Tibial artery (tissue), 4 donors: ENCODE measurements at regions not wholly inside any gene's neighbourhood (a gene's known extent, or its start where the extent isn't known, plus 50 kb on each side); places are given as distances from the start of the nearest gene placed in this dataset.
"Not testable (repeated sequence)": the region's sequence is repeated elsewhere in the genome, so short reads cannot be mapped to it uniquely, and the experiment has no call there.

Experiments
- DNase-seq, 2 donors: peaks; one replicate each; pipeline ENCODE4 v3.0.0-alpha.2; 2019
- H3K27ac ChIP-seq, 2 donors: fragments of 200-600 bp; sonication (generic) in 1 of 2; 1 replicate in 1 of 2; 2 replicates in 1 of 2; pipeline ENCODE4 v1.5.1; 2018 to 2019; ENCODE audit warnings: mild to moderate bottlenecking in 1 of 2
- H3K27me3 ChIP-seq, 2 donors: fragments of 200-600 bp; sonication (generic) in 1 of 2; one replicate each; pipeline versions ENCODE4 v1.5.1 to v1.6.0; 2016 to 2019
- H3K36me3 ChIP-seq, 3 donors: fragments of 200-600 bp; sonication (generic) in 2 of 3; one replicate each; pipeline ENCODE4 v1.5.1; 2016 to 2019; ENCODE audit warnings: mild to moderate bottlenecking in 2 of 3
- H3K4me1 ChIP-seq, 4 donors: fragments of 200-600 bp; sonication (generic) in 2 of 4; 1 replicate in 3 of 4; 2 replicates in 1 of 4; pipeline ENCODE4 v1.5.1; 2016 to 2019
- H3K4me3 ChIP-seq, 2 donors: fragments of 200-600 bp; sonication (generic) in 1 of 2; 1 replicate in 1 of 2; 2 replicates in 1 of 2; pipeline ENCODE4 v1.5.1; 2018 to 2019; ENCODE audit warnings: mild to moderate bottlenecking in 2 of 2
- H3K9me3 ChIP-seq, 3 donors: fragments of 200-600 bp; sonication (generic) in 1 of 3; one replicate each; pipeline ENCODE4 v1.5.1; 2016 to 2019
- CTCF ChIP-seq, 2 experiments: fragments of 200-600 bp in 1 of 2; fragments of 450-650 bp in 1 of 2; IDR thresholded peaks; one replicate each; pipeline ENCODE4 v1.5.1; 2017 to 2019; ENCODE audit warnings: antibody characterized with exemption in 2 of 2, mild to moderate bottlenecking in 1 of 2, moderate library complexity in 1 of 2
- intact Hi-C: fragments of 100-400 bp; cut with DNase I; formaldehyde crosslinking; loops from one replicate; pipeline ENCODE4 v1.15.0; 2023; ENCODE audit warnings: low total_unique reads

DNA sequence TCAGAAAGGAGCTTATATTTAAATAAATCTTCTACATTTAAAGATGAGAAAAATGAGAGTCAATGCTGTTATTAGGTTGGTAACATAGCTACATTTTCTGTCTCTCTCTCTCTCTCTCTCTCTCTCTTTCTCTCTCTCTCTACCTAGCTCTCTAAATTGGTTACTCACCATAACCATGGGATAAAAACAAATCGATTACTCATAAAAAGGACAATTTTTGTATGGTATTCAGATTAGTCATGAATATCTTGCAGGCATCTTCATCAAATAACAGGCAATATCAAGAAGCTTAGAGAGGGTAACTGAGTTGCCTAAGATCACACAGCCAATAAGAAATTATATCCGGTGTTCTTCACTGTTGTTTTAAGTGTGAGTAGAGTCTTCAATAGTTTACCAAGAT, 81.8 kb upstream of the ALCAM start:
- Histone ChIP-seq H3K36me3 (no peaks in the 10 kb centered on the region), H3K27ac (no peak overlapping the region), H3K4me1 (no peaks in the 10 kb centered on the region), H3K27me3 (no peaks in the 10 kb centered on the region), H3K9me3 (no peaks in the 10 kb centered on the region), H3K4me3 (no peak overlapping the region)
- intact Hi-C loops, result no loop called here
- DNase-seq, result no peak
- TF ChIP-seq CTCF (IDR thresholded peaks at IDR 0.05), result no peak

DNA sequence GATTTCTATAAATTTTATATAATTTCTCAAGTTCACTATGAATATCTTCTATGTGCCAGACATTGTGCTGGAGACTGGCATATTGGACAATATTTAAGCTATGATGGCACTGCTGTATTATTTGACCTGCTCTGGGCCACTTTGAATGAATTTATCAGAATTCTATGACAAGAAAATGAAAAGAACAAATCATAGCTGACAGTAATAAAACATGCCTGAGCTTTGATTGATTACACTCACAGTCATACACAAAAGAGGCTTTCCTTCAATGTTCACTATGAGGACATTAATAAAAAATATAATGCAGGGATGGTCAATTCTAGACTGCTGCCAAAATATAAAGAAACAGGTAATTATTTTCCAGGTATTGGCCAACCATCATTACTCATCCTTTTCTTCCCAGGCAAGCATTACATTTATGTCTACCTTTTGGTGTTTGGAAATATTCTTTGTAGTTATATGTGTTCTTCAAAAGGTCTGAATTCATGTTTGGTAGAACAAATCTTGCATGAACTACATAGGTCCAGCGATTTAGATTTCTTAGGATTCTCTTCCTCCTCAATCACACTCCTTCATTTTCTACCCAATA, 81.0 kb upstream of the ALCAM start:
- DNase-seq, result no peak
- Histone ChIP-seq H3K27ac (no peak overlapping the region), H3K9me3 (no peaks in the 10 kb centered on the region), H3K4me3 (no peak overlapping the region), H3K36me3 (no peaks in the 10 kb centered on the region), H3K27me3 (no peaks in the 10 kb centered on the region), H3K4me1 (no peaks in the 10 kb centered on the region)
- intact Hi-C loops, result no loop called here
- TF ChIP-seq CTCF (IDR thresholded peaks at IDR 0.05), result no peak

DNA sequence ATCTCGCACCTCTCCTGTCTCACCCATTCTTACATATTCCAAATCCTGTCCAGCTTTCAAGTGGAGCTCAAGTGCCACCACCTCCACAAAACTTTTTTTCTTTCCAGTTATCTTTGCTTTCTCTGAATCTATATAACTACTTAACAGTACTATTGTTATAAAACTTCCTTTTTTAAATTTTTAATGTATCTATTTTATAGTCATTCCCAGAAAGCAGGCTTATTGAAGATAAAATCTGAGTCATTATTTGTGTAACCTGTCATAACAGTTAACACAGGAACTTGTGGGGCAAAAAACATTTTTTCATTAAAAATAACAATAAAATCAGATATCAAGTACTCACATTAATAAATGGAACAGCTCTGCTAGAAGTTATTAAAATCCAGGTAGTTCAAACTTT, 73.3 kb upstream of the ALCAM start:
- H3K36me3 ChIP-seq, result no peaks in the 10 kb centered on the region
- no peaks in the 10 kb centered on the region for H3K9me3 ChIP-seq
- intact Hi-C loops, result no loop called here
- DNase-seq, result no peak
- no peaks in the 10 kb centered on the region for H3K27me3 ChIP-seq
- H3K4me1 ChIP-seq, result no peaks in the 10 kb centered on the region
- no peak for TF ChIP-seq CTCF (IDR thresholded peaks at IDR 0.05)
- no peak overlapping the region for H3K4me3 ChIP-seq
- no peak overlapping the region for H3K27ac ChIP-seq

DNA sequence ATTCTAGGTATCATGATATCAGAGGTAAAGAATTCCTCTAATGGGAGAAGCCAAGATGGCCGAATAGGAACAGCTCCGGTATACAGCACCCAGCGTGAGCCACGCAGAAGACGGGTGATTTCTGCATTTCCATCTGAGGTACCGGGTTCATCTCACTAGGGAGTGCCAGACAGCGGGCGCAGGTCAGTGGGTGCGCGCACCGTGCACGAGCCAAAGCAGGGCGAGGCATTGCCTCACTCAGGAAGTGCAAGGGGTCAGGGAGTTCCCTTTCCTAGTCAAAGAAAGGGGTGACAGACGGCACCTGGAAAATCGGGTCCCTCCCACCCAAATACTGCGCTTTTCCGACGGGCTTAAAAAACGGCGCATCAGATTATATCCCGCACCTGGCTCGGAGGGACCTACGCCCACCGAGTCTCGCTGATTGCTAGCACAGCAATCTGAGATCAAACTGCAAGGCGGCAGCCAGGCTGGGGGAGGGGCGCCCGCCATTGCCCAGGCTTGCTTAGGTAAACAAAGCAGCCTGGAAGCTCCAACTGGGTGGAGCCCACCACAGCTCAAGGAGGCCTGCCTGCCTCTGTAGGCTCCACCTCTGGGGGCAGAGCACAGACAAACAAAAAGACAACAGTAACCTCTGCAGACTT, 70.4 kb upstream of the ALCAM start:
- H3K27me3 ChIP-seq, H3K9me3 ChIP-seq, H3K4me3 ChIP-seq, H3K27ac ChIP-seq, intact Hi-C loops, H3K36me3 ChIP-seq, H3K4me1 ChIP-seq, DNase-seq: not testable (repeated sequence)

DNA sequence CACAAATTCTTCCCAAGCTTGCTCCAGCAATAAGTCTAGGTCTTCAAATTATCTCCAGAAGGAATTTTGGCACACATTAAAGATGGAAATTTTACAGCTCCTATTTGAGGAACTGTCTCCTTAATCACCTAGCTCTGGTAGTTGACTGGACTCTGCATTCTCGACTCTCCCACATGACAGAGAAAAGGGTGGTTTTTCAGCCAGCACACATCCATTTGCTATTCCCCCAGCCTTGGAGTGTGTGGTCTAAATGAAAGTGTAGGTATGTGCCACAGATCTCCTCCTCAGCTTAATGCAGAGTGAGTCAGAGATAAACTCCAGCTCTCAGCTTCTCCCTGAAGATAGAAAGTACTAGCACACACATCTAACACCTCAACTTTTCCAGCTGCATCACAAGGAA, 62.2 kb upstream of the ALCAM start:
- no peaks in the 10 kb centered on the region for H3K36me3 ChIP-seq
- intact Hi-C loops, result no loop called here
- no peaks in the 10 kb centered on the region for H3K27me3 ChIP-seq
- no peak for DNase-seq
- H3K4me3 ChIP-seq, result no peak overlapping the region
- no peaks in the 10 kb centered on the region for H3K4me1 ChIP-seq
- peaks cover 0 to 21% (median 7%) of the 10 kb centered on the region in 3 donors for H3K9me3 ChIP-seq
- TF ChIP-seq CTCF (IDR thresholded peaks at IDR 0.05), result no peak
- no peak overlapping the region for H3K27ac ChIP-seq

DNA sequence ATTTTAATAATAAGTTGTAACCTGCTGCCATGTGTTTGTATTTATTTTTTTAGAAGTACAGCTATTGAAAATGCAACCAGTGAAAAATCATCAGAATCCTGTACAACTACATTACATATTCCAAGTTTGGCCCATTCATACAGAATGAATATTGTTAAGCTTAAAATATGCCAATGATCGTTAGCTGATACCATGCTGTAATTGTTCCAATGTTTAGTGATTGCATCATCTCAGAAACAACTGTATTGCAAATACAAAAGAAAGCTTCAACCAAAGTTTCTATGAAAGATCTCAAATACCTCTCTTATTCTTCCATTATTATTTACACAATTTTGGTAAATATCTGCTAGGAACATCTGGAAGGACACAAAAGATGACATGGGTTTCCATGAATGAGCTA, 51.6 kb upstream of the ALCAM start:
- no peak for TF ChIP-seq CTCF (IDR thresholded peaks at IDR 0.05)
- no peak for DNase-seq
- Histone ChIP-seq H3K9me3 (no peaks in the 10 kb centered on the region), H3K4me3 (no peak overlapping the region), H3K36me3 (no peaks in the 10 kb centered on the region), H3K27me3 (no peaks in the 10 kb centered on the region), H3K4me1 (no peaks in the 10 kb centered on the region), H3K27ac (no peak overlapping the region)
- intact Hi-C loops, result no loop called here
